ENCODE measurements at regions not wholly inside any gene's neighbourhood (a gene's known extent, or its start where the extent isn't known, plus 50 kb on each side); places are given as distances from the start of the nearest gene placed in this dataset.

DNA sequence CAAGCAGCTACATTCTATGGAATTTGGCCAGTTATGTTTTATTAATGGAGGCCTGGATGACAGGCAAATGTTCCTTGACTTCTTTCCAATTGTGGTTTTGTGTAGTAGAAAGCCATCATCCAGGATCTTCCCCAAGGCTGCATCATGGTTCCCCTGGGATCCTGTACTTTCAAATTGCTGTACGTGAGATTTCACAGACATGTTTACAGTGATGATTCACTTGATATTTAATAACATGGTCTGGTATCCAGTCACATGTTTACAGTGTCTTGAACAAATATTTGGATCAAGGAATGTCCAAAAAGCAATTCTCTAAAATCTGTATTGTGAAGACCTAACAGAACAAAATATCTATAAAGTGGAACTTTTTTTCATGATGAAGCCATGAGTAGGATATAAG is 68.3 kb upstream of the ST6GALNAC3 start:
- H3K4me3 ChIP-seq, result no peak overlapping the region
- DNase-seq, result no peak
- H3K27ac ChIP-seq, result no peak overlapping the region
- no peaks in the 10 kb centered on the region for H3K27me3 ChIP-seq
- no peak for TF ChIP-seq POLR2A (IDR thresholded peaks at IDR 0.05)
- TF ChIP-seq, protein P1, sequence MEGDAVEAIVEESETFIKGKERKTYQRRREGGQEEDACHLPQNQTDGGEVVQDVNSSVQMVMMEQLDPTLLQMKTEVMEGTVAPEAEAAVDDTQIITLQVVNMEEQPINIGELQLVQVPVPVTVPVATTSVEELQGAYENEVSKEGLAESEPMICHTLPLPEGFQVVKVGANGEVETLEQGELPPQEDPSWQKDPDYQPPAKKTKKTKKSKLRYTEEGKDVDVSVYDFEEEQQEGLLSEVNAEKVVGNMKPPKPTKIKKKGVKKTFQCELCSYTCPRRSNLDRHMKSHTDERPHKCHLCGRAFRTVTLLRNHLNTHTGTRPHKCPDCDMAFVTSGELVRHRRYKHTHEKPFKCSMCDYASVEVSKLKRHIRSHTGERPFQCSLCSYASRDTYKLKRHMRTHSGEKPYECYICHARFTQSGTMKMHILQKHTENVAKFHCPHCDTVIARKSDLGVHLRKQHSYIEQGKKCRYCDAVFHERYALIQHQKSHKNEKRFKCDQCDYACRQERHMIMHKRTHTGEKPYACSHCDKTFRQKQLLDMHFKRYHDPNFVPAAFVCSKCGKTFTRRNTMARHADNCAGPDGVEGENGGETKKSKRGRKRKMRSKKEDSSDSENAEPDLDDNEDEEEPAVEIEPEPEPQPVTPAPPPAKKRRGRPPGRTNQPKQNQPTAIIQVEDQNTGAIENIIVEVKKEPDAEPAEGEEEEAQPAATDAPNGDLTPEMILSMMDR (IDR thresholded peaks at IDR 0.05), result no peak
- H3K4me1 ChIP-seq, result no peaks in the 10 kb centered on the region
- H3K36me3 ChIP-seq, result no peaks in the 10 kb centered on the region
- no peaks in the 10 kb centered on the region for H3K9me3 ChIP-seq

GRCh38 chr1:76010802-76011201 is 63.7 kb upstream of the ST6GALNAC3 start:
- H3K36me3 ChIP-seq, result no peaks in the 10 kb centered on the region
- no peaks in the 10 kb centered on the region for H3K9me3 ChIP-seq
- H3K27ac ChIP-seq, result no peak overlapping the region
- TF ChIP-seq POLR2A (IDR thresholded peaks at IDR 0.05), result no peak
- TF ChIP-seq, protein P1 (IDR thresholded peaks at IDR 0.05), result no peak
- H3K4me1 ChIP-seq, result no peaks in the 10 kb centered on the region
- H3K4me3 ChIP-seq, result no peak overlapping the region
- DNase-seq, result no peak
- no peaks in the 10 kb centered on the region for H3K27me3 ChIP-seq

GRCh38 chr1:76012341-76013205 is 62.0 kb upstream of the ST6GALNAC3 start:
- no peaks in the 10 kb centered on the region for H3K36me3 ChIP-seq
- H3K27me3 ChIP-seq, result no peaks in the 10 kb centered on the region
- H3K4me3 ChIP-seq, result no peak overlapping the region
- no peak overlapping the region for H3K27ac ChIP-seq
- no peaks in the 10 kb centered on the region for H3K4me1 ChIP-seq
- H3K9me3 ChIP-seq, result no peaks in the 10 kb centered on the region
- TF ChIP-seq, protein P1 (IDR thresholded peaks at IDR 0.05), result no peak
- no peak for TF ChIP-seq POLR2A (IDR thresholded peaks at IDR 0.05)
- no peak for DNase-seq

DNA sequence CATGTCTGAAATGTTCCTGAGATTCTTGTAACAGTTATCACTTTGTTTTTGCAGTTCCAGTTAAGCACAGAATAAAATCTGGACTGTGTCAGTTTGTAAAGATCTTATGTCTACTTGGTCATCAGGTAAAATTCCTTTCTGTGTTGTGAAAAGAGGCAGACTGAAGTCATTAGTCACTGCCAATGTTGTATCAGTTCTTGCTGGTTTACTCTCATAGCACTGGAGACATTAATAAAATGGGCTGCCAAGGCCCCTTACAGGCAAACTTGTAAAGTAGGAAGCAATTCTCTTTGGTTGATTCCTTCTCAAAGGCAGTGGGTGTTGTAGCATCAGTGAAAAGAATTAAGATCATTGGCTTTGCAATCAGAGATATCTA is 61.4 kb upstream of the ST6GALNAC3 start:
- Histone ChIP-seq H3K4me3 (no peak overlapping the region), H3K27me3 (no peaks in the 10 kb centered on the region), H3K36me3 (no peaks in the 10 kb centered on the region), H3K4me1 (no peaks in the 10 kb centered on the region), H3K9me3 (no peaks in the 10 kb centered on the region), H3K27ac (no peak overlapping the region)
- no peak for DNase-seq
- TF ChIP-seq, protein P1 (IDR thresholded peaks at IDR 0.05), result no peak
- no peak for TF ChIP-seq POLR2A (IDR thresholded peaks at IDR 0.05)

DNA sequence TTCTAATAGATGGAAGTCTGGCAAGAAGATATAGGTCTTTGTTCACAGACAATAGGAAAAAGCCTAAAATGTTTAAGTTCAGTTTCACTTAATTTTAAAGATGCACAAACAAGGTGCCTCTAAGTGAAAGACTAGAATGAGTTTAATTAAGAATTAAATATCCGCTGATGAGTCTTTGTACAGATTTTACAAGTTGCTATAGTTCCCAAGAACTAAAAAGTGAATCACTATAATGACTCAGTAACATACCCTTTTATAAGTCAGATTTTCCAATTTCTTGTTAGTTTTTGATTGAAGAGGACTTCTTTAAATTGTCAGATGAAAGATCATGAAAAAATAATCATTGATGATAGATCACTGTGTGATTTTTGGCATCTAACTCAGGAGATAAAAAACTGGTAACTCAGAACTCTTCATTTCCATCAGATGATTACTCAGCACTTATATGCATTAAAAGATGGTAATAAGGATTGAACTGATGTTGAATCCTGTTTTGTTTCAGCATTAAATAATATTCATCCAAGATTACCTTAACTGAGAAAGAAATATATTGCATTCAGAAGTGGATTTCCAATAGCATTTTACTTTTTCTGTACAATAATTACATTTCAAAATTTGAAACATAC is 59.0 kb upstream of the ST6GALNAC3 start:
- H3K4me1 ChIP-seq, result no peaks in the 10 kb centered on the region
- no peaks in the 10 kb centered on the region for H3K36me3 ChIP-seq
- DNase-seq, result no peak
- H3K9me3 ChIP-seq, result no peaks in the 10 kb centered on the region
- no peak for TF ChIP-seq POLR2A (IDR thresholded peaks at IDR 0.05)
- TF ChIP-seq, protein P1 (IDR thresholded peaks at IDR 0.05), result no peak
- no peak overlapping the region for H3K4me3 ChIP-seq
- H3K27me3 ChIP-seq, result no peaks in the 10 kb centered on the region
- no peak overlapping the region for H3K27ac ChIP-seq
